ENCODE measurements at regions not wholly inside any gene's neighbourhood (a gene's known extent, or its start where the extent isn't known, plus 50 kb on each side); places are given as distances from the start of the nearest gene placed in this dataset.

DNA sequence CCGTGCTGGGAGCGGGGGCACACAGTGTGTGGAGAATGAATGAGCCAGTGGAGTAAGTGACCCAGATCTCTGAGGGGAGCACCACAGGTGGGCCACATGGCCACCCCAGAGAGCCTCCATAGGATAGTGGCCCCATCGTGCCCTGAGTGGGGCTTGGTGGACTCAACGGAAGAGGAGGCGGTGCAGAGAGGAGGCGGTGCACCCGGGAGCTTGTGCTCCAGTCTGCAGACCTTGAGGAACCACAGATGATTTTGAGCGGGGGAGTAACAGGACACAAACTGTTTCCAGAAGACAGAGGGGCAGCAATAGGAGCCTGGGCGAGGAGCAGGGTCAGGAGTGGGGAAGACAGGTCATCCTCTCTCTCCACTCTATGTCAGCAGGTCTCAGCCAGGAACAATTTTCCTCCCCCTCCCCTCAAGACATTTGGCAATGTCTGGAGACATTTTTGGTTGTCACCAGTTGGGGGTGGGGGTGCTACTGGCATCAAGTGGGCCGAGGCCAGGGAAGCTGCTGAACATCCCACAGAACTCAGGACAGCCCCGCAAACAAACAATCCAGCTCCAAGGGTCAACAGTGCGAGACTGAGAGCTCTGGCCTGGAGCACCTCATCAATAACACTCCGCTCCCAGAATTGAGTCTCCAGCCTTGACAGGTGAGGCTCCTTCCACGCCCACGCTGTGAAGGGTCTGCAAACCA, 182.2 kb downstream of the USP12 start:
- no peak for DNase-seq

DNA sequence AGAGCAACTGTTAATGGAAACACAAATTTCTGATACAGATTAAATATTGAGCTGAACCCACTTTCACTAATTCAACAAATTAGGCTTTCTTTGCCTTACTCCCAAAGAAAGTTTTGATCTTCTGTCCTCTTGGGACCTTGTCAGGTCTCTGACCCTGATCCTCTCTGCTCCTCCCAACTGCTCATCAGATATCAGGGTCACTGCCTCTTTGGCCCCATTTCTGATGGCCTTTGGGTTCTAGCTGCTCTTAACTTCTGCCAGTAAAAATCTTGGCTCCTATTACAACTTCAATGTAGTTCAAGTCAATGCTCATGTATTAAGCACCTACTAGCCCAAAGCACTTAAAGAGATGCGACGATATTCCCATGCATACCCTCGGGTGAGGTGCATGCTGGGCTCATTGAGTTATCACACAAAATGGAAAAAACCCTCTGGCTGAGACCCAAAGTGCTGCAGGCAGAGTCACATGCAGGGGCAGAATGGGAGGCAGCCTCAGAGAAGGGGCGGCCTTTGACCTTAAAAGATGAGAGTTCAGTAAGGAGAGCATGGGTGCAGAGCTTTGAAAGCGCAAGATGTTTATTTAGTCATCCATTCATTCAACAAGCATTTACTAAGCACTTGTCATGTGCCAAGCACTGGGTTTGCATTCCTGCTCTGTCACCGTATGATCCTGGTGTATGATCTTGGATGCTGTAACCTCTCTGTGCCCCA, 183.4 kb downstream of the USP12 start:
- DNase-seq: peak in 1 of 4 experiments; percentile 6

DNA sequence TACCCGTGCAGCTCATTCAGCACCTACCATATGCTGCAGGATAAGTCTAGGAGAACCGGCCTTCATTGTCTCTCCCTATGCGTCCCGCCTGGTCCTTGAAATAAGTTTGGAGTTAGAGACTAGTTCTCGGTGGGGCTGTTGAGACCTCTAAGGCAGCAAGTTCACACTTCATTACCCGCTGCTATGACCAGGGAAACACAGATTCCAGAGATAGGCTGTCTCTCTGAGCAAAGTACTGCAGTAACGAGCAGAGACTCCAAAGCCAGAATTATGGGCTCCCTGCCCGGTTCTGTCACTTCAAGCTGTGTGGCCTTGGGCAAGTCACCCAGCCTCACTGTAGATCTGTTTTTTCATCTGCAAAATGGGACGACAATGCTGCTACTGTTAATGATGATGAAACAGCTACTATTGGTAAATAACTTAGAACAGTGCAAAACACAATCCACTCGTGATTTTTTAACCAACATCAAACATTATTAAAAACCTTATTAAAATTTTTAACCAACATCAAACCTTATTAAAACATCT, 184.1 kb downstream of the USP12 start:
- DNase-seq: no peak

DNA sequence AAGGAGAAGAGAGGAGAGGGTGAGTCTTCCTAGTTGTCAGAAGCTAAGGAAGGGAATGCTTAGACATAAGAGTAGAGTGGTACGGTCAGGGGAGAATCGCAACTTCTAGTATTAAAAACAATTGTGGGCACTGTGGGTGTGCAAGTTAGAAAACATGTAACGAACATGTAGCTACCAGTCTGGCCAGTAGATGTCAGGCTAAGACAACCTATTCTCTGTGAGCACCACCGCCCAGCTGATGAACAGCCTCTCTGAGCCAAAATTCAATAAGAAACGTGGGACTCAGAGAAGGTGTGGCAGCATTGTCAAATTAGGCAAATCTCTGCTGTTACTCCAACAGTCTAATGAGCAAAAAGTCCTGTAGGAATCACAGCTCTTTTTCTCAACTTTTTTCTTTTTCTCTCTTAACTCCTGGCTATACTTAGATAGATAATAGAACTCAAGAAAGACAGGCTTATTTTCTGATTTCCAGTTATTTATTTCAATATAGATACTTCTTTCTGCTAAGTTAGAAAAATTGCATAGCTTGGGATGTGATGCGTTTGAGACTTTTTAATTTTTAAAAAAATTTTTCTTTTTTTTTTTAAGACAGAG, 186.2 kb downstream of the USP12 start:
- DNase-seq: peak; percentile 84 to 87 (median 86)

DNA sequence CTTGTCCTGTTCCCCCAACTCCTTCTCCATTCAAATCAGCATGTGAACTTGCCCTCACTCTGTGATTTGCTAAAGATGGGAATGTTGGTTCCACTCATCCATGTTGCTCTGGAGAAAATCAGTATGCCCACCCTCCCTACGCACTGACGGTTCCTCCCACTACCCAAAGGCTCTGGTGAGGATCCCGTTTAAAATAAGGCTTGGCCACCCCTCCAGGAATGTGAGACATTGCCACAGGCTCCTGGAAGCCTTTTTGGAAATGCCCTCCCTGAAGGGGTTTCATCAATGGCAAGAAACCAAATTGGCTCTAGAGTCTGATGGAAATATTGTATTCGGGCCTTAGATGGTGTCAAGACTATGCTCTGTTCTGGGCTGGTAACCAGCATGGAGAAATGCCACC, 187.3 kb downstream of the USP12 start:
- no peak for DNase-seq

DNA sequence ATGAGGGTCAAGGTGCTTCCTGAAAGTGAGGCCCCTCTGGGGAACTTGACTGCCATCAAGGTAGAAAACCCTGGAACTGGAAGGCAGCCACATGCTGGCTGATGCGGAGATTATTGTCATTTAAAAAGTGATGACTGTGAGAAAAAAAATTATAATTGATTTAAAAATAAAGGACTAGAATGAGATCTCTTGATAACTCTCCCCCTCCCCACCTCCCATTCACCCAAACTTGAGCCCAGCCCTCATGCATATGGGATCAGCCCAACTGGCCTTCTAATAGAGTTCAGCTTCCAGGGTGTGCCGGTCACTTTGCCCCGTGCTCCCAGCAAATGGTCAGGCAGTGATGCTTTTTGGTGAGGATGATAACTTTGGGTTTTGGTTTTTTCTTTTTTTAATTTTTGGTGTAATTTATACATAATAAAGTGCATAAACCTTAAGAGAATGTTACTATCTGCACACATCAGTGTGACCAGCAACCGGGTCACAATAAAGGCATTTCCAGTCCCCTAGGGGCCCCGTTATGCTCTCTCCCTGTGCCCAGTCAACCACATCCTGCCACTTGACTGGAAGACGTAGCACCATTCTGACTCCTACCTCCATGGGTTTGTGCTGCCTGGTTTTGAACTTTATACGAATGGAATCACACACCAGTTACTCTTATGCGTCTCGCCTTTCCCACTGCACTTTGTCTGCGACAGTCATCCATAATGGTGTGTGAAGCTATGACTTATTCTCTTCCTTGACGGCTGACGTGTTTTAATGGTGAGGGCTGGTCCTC, 187.9 kb downstream of the USP12 start:
- no peak for DNase-seq

DNA sequence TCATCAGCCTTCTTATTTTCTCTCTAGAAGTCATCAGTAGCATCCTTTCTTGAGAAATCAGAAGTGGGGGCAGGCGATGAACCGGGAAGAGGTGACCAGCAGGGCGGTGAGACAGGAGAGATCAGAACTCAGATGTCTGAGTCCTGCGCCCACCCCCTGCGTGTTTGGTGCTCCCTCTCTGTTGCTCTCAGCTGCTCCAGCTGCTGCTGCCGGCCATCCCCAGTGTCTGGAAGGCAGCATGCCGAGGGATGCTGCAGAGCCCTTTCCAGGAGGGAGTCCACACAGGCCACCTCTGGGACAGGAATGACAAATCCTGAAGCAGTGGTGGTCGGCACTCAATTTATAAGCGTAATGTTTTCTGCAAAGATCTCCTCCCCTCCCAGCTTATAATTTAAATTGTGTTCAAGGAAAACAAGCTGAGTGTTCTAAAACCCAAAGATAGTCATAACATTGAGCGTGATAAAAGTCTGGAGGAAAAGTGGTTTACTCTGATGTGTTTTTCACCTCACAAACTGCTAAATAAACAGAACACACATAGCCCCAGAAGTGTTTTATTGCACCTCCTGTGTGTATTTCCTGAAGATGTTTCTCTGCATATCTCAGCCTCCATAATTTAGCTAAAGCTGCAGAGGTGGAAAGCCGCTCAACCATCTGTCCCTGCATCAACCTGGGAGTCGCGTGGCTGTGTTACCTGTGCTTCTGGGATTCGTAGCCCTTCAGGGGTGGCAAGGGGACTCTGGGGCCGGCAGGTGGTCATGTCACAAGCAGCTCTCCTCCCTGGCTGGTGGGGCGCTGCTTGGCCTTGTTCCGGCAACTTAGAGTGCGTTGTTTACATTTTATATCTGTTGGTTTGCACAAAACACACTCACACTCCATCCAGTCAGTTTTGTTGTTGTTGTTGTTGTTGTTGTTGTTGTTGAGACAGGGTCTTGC, 191.2 kb downstream of the USP12 start:
- no peak for DNase-seq

DNA sequence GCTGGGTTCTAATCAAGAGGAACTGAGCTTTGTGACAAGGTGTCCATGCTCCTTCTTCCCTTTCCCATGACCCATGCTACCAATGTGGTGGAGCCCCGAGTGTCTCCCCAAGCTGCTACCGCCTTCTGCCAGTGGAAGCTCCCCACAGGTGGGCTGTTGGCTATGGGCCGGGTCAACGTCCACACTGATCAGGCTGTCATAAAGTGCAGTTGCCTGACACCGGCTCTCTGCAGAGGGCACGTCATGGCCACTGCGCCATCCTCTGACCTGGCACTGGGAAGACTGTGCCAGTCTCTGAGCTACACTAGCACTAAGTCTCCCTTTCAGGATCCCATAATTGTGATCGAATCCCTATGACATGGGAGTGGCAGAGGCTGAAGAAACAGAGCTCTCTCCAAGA, 192.3 kb downstream of the USP12 start:
- no peak for DNase-seq

DNA sequence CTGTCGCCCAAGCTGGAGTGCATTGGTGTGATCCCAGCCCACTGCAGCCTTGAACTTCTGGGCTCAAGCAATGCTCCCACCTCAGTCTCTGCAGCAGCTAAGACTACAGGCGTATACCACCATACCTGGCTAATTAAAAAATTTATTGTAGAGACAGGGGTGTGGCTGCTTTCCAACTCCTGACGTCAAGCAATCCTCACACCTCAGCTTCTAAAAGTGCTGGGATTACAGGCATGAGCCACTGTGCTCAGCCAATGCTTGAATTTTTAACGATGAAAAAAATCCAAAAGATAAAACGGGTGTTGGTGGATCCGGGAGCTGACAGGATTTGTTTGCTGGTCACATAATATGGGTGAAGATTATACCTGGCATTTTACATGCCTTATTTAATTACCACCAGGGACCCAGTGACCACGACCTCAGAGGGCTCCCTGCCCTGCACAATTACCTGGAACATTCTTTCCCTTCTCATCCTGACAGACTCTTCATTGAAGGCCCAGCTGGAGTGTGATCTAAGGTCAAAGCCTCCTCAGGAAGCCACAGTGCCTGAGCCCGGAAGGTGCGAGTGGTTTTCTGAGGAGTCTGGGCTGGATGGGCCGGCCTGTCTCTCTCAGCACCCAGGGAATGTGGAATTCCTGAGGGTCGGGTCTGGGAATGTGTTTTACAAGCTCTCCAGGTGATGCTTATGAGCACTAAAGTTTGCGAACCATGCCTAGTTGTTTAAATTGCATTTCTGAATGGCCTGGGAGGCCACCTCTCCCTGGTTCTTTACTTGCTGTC, 193.3 kb downstream of the USP12 start:
- DNase-seq: no peak

DNA sequence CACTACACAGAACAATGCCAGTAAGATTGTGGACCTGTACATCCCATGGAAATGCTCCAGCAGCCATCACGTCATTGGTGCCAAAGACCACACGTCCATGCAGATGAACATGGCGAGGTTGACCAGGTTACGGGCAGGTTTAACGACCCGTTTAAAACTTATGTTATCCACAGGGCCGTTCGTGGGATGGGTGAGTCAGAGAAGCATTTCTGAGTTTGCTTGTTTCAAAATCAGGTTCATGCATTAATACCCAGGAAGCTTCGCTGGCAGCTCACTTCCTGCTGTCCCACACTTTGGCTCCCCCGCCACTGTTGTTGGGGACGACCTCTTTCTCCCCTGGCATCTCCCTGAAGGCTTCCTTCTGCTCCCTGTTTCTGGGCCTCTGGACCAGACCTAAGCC, 194.1 kb downstream of the USP12 start:
- peak; percentile 58 to 68 (median 63) for DNase-seq

DNA sequence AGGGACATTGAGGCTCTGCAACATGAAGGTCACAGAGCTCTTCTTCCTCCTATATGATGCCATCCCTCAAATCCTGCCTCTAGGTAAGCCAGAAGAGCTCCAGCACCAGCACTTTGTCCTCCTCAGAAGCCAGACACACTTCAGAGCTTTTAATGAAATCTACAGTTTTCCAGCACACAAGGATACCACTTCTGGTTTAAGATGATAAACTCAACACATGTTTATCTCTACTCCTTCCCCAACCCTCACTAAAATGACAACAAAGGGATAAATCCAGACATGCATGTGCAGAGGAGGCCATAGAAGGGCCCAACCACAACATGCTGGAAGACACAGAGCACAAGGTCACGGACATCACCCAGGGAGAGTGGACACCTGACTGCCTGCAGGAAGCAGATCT, 195.3 kb downstream of the USP12 start:
- DNase-seq: no peak

DNA sequence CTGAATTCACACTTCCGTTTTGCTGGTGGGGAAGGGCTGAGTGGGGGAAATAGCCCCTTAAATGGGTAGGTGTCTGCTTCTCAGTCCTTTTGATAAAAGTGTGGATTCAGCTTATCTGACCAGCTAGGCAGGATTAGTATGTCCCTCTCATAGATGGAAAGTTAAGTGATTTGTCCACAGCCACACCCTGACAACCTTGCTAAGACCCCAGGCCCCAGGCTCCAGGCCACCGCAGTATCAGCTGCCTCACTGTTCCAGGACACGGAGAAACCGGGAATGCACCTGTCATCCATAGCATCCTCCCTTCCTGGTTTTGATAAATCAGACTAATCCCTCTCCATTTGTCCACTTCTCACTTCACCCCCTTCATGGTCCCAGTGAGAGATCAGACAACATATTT, 197.7 kb downstream of the USP12 start:
- no peak for DNase-seq

DNA sequence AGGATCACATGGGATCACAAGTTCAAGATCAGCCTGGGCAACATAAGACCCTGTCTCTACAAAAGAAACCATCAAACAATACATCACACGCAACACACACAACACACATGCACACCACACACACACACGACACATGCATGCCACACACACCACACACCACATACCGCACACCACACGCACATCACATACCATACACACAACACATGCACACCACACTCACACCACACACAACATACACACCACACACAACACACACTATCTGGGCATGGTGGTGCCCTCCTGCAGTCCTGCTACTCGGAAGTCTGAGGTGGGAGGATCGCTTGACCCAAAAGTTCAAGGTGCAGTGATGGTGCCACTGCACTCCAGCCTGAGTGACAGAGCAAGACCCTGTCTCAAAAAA, 198.3 kb downstream of the USP12 start:
- no peak for DNase-seq

DNA sequence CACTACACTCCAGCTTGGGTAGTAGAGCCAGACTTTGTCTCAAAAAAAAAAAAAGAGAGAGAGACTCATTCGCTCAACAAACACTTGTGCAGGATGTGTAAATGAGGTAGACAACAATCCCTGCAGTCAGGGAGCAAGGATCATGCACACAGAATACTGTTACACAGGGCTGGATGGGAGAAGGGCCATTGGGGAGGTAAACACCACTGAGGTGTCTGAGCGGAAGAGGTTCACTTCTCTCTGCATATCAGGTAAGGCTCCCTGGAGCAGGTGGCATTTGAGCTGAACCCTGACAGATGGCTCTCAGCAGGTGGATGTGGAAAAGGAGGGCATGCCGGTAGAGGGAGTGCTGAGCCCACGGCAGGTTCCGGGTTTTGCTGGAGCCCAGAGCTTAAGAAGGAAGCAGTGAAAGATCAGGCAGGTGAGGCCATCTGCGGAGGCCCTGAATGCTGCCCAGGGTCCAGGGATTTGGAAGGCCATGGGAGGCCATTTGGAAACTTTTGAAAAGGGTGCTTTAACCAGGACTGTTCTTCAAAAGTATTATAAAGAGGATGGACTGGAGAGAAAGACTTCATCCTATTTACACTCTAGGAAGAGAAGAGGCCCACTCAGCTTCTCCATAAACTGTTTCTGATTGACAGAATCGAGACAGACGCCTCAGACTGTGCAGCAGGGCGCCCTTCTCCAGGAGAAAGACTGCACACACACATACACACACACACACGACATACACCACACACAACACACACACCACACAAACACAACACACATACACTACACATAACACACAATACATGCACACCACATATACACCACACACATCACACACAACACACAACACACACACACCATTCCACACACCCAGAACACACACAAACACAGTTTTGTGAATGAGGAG, 199.4 kb downstream of the USP12 start:
- peak; percentile 6 to 47 (median 24) for DNase-seq

DNA sequence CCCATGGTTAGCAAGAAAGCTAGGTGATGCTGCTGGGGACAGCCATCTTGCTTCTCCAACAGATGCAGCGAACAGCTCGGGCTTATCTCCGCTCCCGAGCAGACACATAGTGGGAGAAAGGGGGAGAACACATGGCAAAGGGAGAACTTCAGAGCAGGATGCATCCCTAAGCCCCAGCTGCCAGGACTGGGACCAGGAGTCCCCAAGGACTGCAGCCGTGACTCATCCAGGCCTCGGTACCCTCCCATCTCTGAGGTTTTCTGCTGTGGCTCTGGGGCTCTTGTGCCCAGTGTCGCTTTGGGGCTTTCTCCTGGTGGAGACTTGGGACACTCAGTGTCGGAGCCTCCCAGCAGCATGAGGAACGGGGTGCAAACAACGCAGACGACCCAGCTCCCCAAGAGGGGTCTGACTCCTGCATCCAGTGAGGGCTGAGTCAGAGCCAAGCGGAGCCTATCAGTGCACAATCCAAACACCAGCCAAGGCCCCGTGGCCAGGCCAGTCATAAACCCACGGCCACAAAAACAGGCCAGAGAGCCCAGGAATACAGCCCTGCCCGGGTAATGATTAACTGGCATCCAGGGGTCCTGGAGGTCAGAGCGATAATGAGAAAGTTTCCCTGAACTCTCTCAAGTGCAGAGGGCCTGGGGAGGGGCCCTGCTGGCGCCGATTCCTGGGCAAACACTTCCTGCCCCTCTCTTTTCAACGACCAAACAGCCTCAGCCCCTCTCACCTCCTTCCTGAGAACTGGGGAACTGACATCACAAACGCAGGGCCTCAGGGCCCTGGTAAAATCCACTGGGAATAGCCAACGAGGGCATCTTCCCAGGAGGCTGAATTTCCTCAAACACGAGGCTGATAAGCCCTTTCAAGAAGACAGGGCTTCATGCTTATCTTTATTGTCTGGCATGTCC, 202.9 kb downstream of the USP12 start:
- no peak for DNase-seq

DNA sequence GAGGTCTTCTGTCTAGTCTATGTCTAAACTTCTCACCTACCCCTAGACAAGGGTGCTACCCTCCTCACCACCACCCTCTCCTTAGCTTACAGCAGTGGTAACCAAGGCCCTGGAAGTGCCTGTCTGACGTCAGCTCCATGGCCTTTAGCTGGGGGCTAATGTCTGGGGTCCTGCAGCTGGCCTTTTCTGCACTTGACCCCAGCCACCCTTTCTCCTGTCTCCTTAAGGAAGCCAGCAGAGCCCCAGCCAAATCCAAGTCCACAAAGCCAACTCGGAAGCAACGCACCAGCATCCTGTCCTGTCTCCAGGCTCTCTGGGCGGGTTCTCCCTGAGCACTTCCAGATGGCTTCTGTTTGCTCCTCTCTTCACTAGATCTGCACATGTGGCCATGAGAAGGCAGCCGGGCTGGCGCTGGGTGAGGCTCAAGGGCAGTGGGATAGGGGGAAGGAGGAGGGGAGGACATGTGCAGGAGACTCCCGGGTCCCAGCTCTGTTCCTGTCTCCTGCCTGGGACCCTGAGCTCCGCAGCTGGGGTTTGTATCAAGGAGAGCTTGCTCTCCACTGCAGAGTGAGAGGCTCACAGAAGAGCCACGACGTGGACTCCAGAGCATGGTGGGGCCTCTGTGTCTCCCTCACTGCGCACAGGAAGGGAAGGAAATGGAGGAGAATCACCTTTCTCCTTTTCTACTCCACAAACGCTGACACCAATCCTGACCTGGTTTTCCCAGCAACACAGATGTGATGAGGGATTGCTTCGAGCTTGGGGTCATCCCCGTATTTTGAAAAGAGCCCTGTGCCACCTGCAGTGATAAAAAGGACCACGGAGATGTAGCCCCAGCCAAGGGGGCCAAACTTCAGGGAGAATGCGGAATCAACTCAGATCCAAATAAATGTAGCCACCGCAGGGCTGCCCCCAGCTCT, 204.2 kb downstream of the USP12 start:
- DNase-seq: no peak

DNA sequence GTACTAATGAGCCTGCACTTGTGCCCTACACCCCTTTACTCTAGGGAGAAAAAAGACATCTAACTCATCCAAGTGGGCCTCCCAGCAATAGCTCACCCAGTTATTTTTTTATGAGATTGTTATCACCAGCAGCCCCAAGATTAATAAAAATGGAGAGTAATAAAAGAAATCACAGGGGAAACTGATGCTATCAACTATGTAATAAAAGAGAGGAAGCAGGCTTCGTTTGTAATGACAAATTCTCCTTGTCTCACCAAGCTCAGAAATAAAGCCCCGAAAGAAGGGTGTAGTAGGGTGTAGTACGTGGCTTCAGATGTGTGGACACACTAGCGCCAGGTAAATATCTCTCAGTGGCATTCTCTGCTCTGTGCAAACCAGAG, 204.9 kb downstream of the USP12 start:
- DNase-seq: no peak
